GM23338 (cell line): ENCODE measurements at regions not wholly inside any gene's neighbourhood (a gene's known extent, or its start where the extent isn't known, plus 50 kb on each side); places are given as distances from the start of the nearest gene placed in this dataset.

Experiments used
- ATAC-seq: fragments of 200-7000 bp; cut with Tn5 transposase; 3 replicates; pipeline ENCODE4 v1.9.1; 2020
- DNase-seq: peaks from one replicate; pipeline ENCODE4 v3.0.0-alpha.2; 2015; ENCODE audit warnings: low spot score
- H2AFZ ChIP-seq: fragments of 200-600 bp; sonication (generic); 2 replicates; pipeline ENCODE4 v1.8.0; 2016; ENCODE audit warnings: antibody characterized with exemption, mild to moderate bottlenecking, moderate library complexity
- H3F3A ChIP-seq: fragments of 200-600 bp; sonication (generic); replicated peaks from 2 replicates; pipeline ENCODE4 v1.8.0; 2017; ENCODE audit warnings: antibody characterized with exemption, mixed run types, low read depth
- H3K27ac ChIP-seq: fragments of 200-600 bp; sonication (generic); 2 replicates; pipeline ENCODE4 v1.6.1; 2016; ENCODE audit warnings: low read depth
- H3K27me3 ChIP-seq: fragments of 200-600 bp; sonication (generic); 2 replicates; pipeline ENCODE4 v1.8.0; 2016; ENCODE audit warnings: mild to moderate bottlenecking, mixed run types, moderate library complexity; ENCODE audit not compliant: insufficient read depth
- H3K36me3 ChIP-seq: fragments of 200-600 bp; sonication (generic); 2 replicates; pipeline ENCODE4 v1.8.0; 2016; ENCODE audit warnings: mild to moderate bottlenecking; ENCODE audit not compliant: insufficient read depth
- H3K4me1 ChIP-seq: fragments of 200-600 bp; sonication (generic); 2 replicates; pipeline ENCODE4 v1.8.0; 2016; ENCODE audit warnings: mild to moderate bottlenecking, moderate library complexity; ENCODE audit not compliant: insufficient read depth
- H3K4me2 ChIP-seq: fragments of 200-600 bp; sonication (generic); 2 replicates; pipeline ENCODE4 v1.7.1; 2017; ENCODE audit warnings: mixed run types
- H3K4me3 ChIP-seq: fragments of 200-600 bp; sonication (generic); 2 replicates; pipeline ENCODE4 v1.6.1; 2016; ENCODE audit warnings: mixed run types
- H3K79me2 ChIP-seq: fragments of 200-600 bp; sonication (generic); replicated peaks from 2 replicates; pipeline ENCODE4 v1.8.0; 2017; ENCODE audit warnings: mild to moderate bottlenecking; ENCODE audit not compliant: insufficient read depth
- H3K9me2 ChIP-seq: fragments of 200-600 bp; sonication (generic); 2 replicates; pipeline ENCODE4 v1.8.0; 2017; ENCODE audit not compliant: insufficient read depth
- H4K20me1 ChIP-seq: fragments of 200-600 bp; sonication (generic); replicated peaks from 2 replicates; pipeline ENCODE4 v1.8.0; 2017; ENCODE audit warnings: mild to moderate bottlenecking; ENCODE audit not compliant: insufficient read depth
- H3K27ac Mint-ChIP-seq: 2 replicates; pipeline ENCODE4 v1.8.0; 2020; ENCODE audit warnings: inconsistent platforms, mild to moderate bottlenecking, moderate library complexity, mixed read lengths
- H3K27me3 Mint-ChIP-seq: 3 replicates; pipeline ENCODE4 v1.8.0; 2022; ENCODE audit warnings: low read depth, mild to moderate bottlenecking, moderate library complexity, mixed read lengths, inconsistent platforms; ENCODE audit not compliant: insufficient read depth, poor library complexity
- H3K36me3 Mint-ChIP-seq: 3 replicates; pipeline ENCODE4 v1.8.0; 2021; ENCODE audit warnings: low read depth, mild to moderate bottlenecking, inconsistent platforms, moderate library complexity, mixed read lengths
- H3K4me1 Mint-ChIP-seq: 3 replicates; pipeline ENCODE4 v1.8.0; 2020; ENCODE audit warnings: mild to moderate bottlenecking, inconsistent platforms, mixed read lengths
- H3K4me3 Mint-ChIP-seq: 3 replicates; pipeline ENCODE4 v1.8.0; 2021; ENCODE audit warnings: moderate library complexity, mild to moderate bottlenecking, inconsistent platforms, mixed read lengths
- H3K9me3 Mint-ChIP-seq: 3 replicates; pipeline ENCODE4 v1.8.0; 2020; ENCODE audit warnings: moderate library complexity, mild to moderate bottlenecking, inconsistent platforms, mixed read lengths
- CREB1 ChIP-seq: fragments of 250-450 bp; sonication (Bioruptor Pico); IDR thresholded peaks from 2 replicates; pipeline ENCODE4 v1.5.0; 2020; ENCODE audit warnings: low read depth, mild to moderate bottlenecking, moderate library complexity
- EZH2 ChIP-seq: fragments of 200-600 bp; sonication (generic); IDR thresholded peaks from one replicate; pipeline ENCODE4 v1.8.0; 2017; ENCODE audit warnings: antibody characterized with exemption, mild to moderate bottlenecking, low read depth; ENCODE audit not compliant: unreplicated experiment
- EZH2phosphoT487 ChIP-seq: fragments of 200-600 bp; sonication (generic); IDR thresholded peaks from one replicate; pipeline ENCODE4 v1.8.1; 2018; ENCODE audit warnings: antibody characterized with exemption; ENCODE audit not compliant: unreplicated experiment
- NANOG ChIP-seq: IDR thresholded peaks from 2 replicates; pipeline ENCODE4 v1.6.1; 2016; ENCODE audit warnings: antibody characterized with exemption, borderline replicate concordance
- POLR2AphosphoS5 ChIP-seq: IDR thresholded peaks from 2 replicates; pipeline ENCODE4 v1.6.1; 2016; ENCODE audit warnings: antibody characterized with exemption, low read depth
- STAT1 ChIP-seq: IDR thresholded peaks from one replicate; pipeline ENCODE4 v1.6.1; 2016; ENCODE audit warnings: antibody characterized with exemption; ENCODE audit not compliant: unreplicated experiment
- ZNF331 ChIP-seq: fragments of 250-450 bp; sonication (Bioruptor Pico); IDR thresholded peaks from 2 replicates; pipeline ENCODE4 v1.5.0; 2020; ENCODE audit warnings: low read depth, mild to moderate bottlenecking, moderate library complexity
- TF ChIP-seq, protein P1 (sequence below): IDR thresholded peaks from one replicate; pipeline ENCODE4 v1.6.1; 2018; ENCODE audit warnings: antibody characterized with exemption; ENCODE audit not compliant: unreplicated experiment
- TF ChIP-seq, protein P2 (sequence below): IDR thresholded peaks from 2 replicates; pipeline ENCODE4 v1.6.1; 2016; ENCODE audit warnings: antibody characterized with exemption
- TF ChIP-seq, protein P3 (sequence below), 2 experiments: fragments of 200-600 bp in 1 of 2; sonication (generic) in 1 of 2; conservative IDR thresholded peaks; 2 replicates each; pipeline versions ENCODE4 v1.5.1 to v1.6.1; 2016 to 2017; ENCODE audit warnings: antibody characterized with exemption in 2 of 2, low read depth in 2 of 2, mild to moderate bottlenecking in 2 of 2, moderate library complexity in 1 of 2
- TF ChIP-seq, protein P4 (sequence below): fragments of 250-450 bp; sonication (Bioruptor Pico); IDR thresholded peaks from 2 replicates; pipeline ENCODE4 v1.5.0; 2020; ENCODE audit warnings: mild to moderate bottlenecking, moderate library complexity

DNA sequence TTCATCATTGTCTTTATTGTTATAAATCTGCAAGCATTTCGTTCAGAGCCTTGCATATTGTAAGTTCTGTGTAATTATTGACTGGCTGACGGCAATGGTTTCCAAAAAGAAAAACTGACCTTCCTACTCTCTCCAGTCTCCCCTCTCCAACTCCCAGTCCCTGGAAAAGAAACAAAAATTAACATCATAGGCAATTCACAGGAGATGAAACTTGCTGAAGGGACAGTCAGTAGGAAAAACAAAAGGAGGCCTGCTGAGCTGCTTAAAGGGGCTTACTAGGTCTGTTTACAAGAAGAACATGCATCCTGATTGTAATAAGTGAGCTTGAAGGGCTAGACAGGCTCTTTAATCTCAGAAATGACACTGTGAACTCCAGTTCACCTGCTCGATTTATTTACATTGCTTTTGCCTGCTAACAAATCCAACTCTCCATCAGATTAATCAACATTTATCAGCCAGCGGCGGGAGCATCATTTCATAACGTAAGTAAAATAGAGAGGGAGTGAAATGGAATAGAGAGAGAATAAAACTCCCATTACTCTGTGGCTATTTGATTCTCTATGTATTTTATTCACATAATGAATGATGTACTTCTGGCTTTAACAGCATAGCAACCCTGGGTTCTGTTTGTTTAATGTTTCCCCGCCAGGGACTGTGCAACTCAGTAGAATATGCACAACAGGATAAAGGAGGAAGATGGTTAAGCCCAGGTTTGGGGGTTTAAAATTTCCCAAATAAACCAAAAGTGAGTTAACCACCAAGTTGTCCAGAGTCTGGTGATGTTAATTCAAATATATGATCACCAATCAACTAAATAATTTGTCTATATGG is 256.7 kb upstream of the SETBP1 start:
- Histone ChIP-seq H3K4me1 (peaks cover 14% of the 10 kb centered on the region; the same call in 1 of the 2 replicates), H3K4me2 (no peak overlapping the region), H2AFZ (no peak overlapping the region), H3F3A (no peaks in the 10 kb centered on the region), H3K9me2 (peaks cover 6% of the 10 kb centered on the region; the same call in 1 of the 2 replicates), H3K79me2 (no peaks in the 10 kb centered on the region), H4K20me1 (no peaks in the 10 kb centered on the region), H3K27ac (no peak overlapping the region), H3K4me3 (no peak overlapping the region), H3K36me3 (no peaks in the 10 kb centered on the region), H3K27me3 (no peaks in the 10 kb centered on the region)
- Mint-ChIP-seq H3K27me3 (no peaks in the 10 kb centered on the region), H3K4me3 (no peak overlapping the region), H3K27ac (no peak overlapping the region), H3K4me1 (peaks cover 11% of the 10 kb centered on the region; the same call in 2 of the 3 replicates), H3K36me3 (peaks cover under 1% of the 10 kb centered on the region; the same call in 1 of the 3 replicates), H3K9me3 (peaks cover 13% of the 10 kb centered on the region)
- DNase-seq (peak; percentile 8), ATAC-seq (peak; percentile 59)
- TF ChIP-seq EZH2phosphoT487 (no peak), EZH2 (no peak), NANOG (no peak), POLR2AphosphoS5 (no peak), ZNF331 (CRISPR knock-in tag) (no peak), CREB1 (no peak), STAT1 (no peak)
- TF ChIP-seq, protein P1, sequence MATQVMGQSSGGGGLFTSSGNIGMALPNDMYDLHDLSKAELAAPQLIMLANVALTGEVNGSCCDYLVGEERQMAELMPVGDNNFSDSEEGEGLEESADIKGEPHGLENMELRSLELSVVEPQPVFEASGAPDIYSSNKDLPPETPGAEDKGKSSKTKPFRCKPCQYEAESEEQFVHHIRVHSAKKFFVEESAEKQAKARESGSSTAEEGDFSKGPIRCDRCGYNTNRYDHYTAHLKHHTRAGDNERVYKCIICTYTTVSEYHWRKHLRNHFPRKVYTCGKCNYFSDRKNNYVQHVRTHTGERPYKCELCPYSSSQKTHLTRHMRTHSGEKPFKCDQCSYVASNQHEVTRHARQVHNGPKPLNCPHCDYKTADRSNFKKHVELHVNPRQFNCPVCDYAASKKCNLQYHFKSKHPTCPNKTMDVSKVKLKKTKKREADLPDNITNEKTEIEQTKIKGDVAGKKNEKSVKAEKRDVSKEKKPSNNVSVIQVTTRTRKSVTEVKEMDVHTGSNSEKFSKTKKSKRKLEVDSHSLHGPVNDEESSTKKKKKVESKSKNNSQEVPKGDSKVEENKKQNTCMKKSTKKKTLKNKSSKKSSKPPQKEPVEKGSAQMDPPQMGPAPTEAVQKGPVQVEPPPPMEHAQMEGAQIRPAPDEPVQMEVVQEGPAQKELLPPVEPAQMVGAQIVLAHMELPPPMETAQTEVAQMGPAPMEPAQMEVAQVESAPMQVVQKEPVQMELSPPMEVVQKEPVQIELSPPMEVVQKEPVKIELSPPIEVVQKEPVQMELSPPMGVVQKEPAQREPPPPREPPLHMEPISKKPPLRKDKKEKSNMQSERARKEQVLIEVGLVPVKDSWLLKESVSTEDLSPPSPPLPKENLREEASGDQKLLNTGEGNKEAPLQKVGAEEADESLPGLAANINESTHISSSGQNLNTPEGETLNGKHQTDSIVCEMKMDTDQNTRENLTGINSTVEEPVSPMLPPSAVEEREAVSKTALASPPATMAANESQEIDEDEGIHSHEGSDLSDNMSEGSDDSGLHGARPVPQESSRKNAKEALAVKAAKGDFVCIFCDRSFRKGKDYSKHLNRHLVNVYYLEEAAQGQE = no peak
- TF ChIP-seq, protein P2, sequence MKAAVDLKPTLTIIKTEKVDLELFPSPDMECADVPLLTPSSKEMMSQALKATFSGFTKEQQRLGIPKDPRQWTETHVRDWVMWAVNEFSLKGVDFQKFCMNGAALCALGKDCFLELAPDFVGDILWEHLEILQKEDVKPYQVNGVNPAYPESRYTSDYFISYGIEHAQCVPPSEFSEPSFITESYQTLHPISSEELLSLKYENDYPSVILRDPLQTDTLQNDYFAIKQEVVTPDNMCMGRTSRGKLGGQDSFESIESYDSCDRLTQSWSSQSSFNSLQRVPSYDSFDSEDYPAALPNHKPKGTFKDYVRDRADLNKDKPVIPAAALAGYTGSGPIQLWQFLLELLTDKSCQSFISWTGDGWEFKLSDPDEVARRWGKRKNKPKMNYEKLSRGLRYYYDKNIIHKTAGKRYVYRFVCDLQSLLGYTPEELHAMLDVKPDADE = no peak
- TF ChIP-seq, protein P3, sequence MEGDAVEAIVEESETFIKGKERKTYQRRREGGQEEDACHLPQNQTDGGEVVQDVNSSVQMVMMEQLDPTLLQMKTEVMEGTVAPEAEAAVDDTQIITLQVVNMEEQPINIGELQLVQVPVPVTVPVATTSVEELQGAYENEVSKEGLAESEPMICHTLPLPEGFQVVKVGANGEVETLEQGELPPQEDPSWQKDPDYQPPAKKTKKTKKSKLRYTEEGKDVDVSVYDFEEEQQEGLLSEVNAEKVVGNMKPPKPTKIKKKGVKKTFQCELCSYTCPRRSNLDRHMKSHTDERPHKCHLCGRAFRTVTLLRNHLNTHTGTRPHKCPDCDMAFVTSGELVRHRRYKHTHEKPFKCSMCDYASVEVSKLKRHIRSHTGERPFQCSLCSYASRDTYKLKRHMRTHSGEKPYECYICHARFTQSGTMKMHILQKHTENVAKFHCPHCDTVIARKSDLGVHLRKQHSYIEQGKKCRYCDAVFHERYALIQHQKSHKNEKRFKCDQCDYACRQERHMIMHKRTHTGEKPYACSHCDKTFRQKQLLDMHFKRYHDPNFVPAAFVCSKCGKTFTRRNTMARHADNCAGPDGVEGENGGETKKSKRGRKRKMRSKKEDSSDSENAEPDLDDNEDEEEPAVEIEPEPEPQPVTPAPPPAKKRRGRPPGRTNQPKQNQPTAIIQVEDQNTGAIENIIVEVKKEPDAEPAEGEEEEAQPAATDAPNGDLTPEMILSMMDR (conservative IDR thresholded peaks at IDR 0.05; ENCODE audit: low read depth in 2 of 2) = no peak
- TF ChIP-seq, protein P4, sequence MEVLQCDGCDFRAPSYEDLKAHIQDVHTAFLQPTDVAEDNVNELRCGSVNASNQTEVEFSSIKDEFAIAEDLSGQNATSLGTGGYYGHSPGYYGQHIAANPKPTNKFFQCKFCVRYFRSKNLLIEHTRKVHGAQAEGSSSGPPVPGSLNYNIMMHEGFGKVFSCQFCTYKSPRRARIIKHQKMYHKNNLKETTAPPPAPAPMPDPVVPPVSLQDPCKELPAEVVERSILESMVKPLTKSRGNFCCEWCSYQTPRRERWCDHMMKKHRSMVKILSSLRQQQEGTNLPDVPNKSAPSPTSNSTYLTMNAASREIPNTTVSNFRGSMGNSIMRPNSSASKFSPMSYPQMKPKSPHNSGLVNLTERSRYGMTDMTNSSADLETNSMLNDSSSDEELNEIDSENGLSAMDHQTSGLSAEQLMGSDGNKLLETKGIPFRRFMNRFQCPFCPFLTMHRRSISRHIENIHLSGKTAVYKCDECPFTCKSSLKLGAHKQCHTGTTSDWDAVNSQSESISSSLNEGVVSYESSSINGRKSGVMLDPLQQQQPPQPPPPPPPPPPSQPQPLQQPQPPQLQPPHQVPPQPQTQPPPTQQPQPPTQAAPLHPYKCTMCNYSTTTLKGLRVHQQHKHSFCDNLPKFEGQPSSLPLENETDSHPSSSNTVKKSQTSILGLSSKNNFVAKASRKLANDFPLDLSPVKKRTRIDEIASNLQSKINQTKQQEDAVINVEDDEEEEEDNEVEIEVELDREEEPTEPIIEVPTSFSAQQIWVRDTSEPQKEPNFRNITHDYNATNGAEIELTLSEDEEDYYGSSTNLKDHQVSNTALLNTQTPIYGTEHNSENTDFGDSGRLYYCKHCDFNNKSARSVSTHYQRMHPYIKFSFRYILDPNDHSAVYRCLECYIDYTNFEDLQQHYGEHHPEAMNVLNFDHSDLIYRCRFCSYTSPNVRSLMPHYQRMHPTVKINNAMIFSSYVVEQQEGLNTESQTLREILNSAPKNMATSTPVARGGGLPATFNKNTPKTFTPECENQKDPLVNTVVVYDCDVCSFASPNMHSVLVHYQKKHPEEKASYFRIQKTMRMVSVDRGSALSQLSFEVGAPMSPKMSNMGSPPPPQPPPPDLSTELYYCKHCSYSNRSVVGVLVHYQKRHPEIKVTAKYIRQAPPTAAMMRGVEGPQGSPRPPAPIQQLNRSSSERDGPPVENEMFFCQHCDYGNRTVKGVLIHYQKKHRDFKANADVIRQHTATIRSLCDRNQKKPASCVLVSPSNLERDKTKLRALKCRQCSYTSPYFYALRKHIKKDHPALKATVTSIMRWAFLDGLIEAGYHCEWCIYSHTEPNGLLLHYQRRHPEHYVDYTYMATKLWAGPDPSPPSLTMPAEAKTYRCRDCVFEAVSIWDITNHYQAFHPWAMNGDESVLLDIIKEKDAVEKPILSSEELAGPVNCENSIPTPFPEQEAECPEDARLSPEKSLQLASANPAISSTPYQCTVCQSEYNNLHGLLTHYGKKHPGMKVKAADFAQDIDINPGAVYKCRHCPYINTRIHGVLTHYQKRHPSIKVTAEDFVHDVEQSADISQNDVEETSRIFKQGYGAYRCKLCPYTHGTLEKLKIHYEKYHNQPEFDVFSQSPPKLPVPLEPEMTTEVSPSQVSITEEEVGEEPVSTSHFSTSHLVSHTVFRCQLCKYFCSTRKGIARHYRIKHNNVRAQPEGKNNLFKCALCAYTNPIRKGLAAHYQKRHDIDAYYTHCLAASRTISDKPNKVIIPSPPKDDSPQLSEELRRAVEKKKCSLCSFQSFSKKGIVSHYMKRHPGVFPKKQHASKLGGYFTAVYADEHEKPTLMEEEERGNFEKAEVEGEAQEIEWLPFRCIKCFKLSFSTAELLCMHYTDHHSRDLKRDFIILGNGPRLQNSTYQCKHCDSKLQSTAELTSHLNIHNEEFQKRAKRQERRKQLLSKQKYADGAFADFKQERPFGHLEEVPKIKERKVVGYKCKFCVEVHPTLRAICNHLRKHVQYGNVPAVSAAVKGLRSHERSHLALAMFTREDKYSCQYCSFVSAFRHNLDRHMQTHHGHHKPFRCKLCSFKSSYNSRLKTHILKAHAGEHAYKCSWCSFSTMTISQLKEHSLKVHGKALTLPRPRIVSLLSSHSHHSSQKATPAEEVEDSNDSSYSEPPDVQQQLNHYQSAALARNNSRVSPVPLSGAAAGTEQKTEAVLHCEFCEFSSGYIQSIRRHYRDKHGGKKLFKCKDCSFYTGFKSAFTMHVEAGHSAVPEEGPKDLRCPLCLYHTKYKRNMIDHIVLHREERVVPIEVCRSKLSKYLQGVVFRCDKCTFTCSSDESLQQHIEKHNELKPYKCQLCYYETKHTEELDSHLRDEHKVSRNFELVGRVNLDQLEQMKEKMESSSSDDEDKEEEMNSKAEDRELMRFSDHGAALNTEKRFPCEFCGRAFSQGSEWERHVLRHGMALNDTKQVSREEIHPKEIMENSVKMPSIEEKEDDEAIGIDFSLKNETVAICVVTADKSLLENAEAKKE = no peak
